Ectodermal cell (in vitro differentiated cells): ENCODE measurements at regions not wholly inside any gene's neighbourhood (a gene's known extent, or its start where the extent isn't known, plus 50 kb on each side); places are given as distances from the start of the nearest gene placed in this dataset.
"Not testable (repeated sequence)": the region's sequence is repeated elsewhere in the genome, so short reads cannot be mapped to it uniquely, and the experiment has no call there.

Experiments used
- H3K27ac ChIP-seq: 2 replicates; pipeline ENCODE4 v1.7.0; 2013; ENCODE audit warnings: mild to moderate bottlenecking, low read depth, low read length; ENCODE audit not compliant: insufficient read depth, poor library complexity, severe bottlenecking
- H3K27me3 ChIP-seq: 2 replicates; pipeline ENCODE4 v1.7.0; 2013; ENCODE audit warnings: mild to moderate bottlenecking, low read length; ENCODE audit not compliant: insufficient read depth, control insufficient read depth, poor library complexity, severe bottlenecking
- H3K36me3 ChIP-seq: one replicate; pipeline ENCODE4 v1.7.0; 2013; ENCODE audit warnings: low read length; ENCODE audit not compliant: control insufficient read depth, insufficient read depth
- H3K4me1 ChIP-seq: one replicate; pipeline ENCODE4 v1.7.0; 2013; ENCODE audit warnings: low read length; ENCODE audit not compliant: control insufficient read depth, insufficient read depth
- H3K4me3 ChIP-seq: 2 replicates; pipeline ENCODE4 v1.7.0; 2013; ENCODE audit warnings: low read depth, low read length, control low read depth; ENCODE audit not compliant: insufficient read depth
- H3K9me3 ChIP-seq: 2 replicates; pipeline ENCODE4 v1.7.0; 2013; ENCODE audit warnings: mild to moderate bottlenecking, low read length, moderate library complexity; ENCODE audit not compliant: control insufficient read depth
- WGBS, 2 experiments: methylation state at CpG; one replicate each; pipeline ENCODE4 v1.1.7; 2013; ENCODE audit warnings: missing lambda C conversion rate in 2 of 2; 5-methylcytosine and 5-hydroxymethylcytosine counted together

- Histone ChIP-seq H3K4me1 (no peaks in the 10 kb centered on the region), H3K27ac (no peak overlapping the region), H3K36me3 (no peaks in the 10 kb centered on the region), H3K4me3 (no peak overlapping the region), H3K27me3 (no peaks in the 10 kb centered on the region), H3K9me3 (no peaks in the 10 kb centered on the region)
- 93 to 95% methylated on average over 15 of the region's 15 CpGs for WGBS, 2 experiments
Observed at GRCh38 chr4:31259119-31259518, 539.0 kb downstream of the PCDH7 start.

DNA sequence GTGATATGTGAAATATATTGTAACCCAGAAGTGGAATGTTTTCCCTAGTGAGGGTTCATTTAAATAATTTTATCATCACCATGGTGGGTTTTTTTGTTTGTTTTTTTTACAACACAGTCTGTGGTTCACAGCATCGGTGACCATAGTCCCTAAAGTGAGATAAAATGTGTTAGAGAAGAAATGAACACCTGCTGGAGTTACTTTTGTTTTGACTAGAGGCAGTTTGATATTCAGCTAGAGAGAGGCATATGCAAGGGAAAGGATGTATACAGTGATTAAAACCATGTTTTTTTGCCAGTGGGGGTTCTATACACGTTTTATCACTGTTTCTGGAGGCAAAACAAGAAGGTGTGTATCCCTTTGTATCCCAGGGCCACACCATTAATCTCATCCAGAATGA, 541.5 kb downstream of the PCDH7 start:
- Histone ChIP-seq H3K9me3 (no peaks in the 10 kb centered on the region), H3K4me3 (no peak overlapping the region), H3K27ac (no peak overlapping the region), H3K4me1 (no peaks in the 10 kb centered on the region), H3K36me3 (no peaks in the 10 kb centered on the region), H3K27me3 (no peaks in the 10 kb centered on the region)
- WGBS, 2 experiments, result 75 to 82% methylated on average over 2 of the region's 2 CpGs

- 89 to 94% methylated on average over 4 of the region's 4 CpGs for WGBS, 2 experiments
- H3K9me3 ChIP-seq, H3K27ac ChIP-seq, H3K4me1 ChIP-seq, H3K36me3 ChIP-seq, H3K27me3 ChIP-seq, H3K4me3 ChIP-seq: not testable (repeated sequence)
Observed at GRCh38 chr4:31266094-31266493, 545.9 kb downstream of the PCDH7 start.

DNA sequence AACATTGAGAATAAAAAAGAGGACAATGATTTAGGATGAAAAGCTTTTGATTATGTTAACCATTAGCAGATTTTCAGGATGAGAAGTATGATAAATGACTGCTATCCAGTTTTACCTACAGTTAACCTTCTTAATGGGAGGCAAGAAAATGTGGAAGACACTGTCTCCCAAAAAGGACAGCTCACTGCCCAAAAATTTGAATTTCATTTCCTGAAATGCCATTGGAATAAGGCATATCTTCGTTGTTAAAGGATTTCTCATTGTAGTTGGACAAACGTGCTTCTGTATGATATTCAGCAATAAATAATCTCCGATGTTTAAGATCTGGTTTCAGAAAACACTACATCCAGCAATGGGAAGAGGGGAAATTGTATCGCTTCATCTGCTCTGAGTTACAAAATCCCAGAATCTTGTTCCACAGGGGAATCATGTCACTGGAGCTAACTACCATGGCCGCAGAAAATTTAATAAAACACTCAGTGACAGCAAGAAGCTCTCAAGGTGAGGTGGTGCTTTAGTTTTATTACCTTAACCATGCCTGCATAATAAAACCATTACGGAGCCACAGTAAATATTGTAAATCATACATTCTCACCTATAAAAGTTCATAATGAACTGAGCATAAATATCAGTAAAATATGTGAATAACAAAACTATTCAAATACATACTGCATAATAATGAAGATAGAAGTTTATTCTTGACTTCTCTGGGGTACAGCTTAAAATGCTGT, 552.3 kb downstream of the PCDH7 start:
- Histone ChIP-seq H3K27ac (no peak overlapping the region), H3K27me3 (no peaks in the 10 kb centered on the region), H3K4me1 (no peaks in the 10 kb centered on the region), H3K4me3 (no peak overlapping the region), H3K36me3 (no peaks in the 10 kb centered on the region), H3K9me3 (no peaks in the 10 kb centered on the region)
- 91 to 97% methylated on average over 5 of the region's 6 CpGs for WGBS, 2 experiments

GRCh38 chr4:31275906-31276305, 555.7 kb downstream of the PCDH7 start:
- Histone ChIP-seq H3K27me3 (no peaks in the 10 kb centered on the region), H3K4me1 (no peaks in the 10 kb centered on the region), H3K9me3 (no peaks in the 10 kb centered on the region), H3K36me3 (no peaks in the 10 kb centered on the region), H3K4me3 (no peak overlapping the region), H3K27ac (no peak overlapping the region)

GRCh38 chr4:31283679-31284078, 563.5 kb downstream of the PCDH7 start:
- no peak overlapping the region for H3K27ac ChIP-seq
- no peak overlapping the region for H3K4me3 ChIP-seq
- WGBS, 2 experiments, result 93 to 97% methylated on average over 3 to 4 of the region's 4 CpGs
- no peaks in the 10 kb centered on the region for H3K9me3 ChIP-seq
- no peaks in the 10 kb centered on the region for H3K4me1 ChIP-seq
- no peaks in the 10 kb centered on the region for H3K27me3 ChIP-seq
- no peaks in the 10 kb centered on the region for H3K36me3 ChIP-seq

- WGBS, 2 experiments, result 25 to 28% methylated on average over 2 to 3 of the region's 3 CpGs
- Histone ChIP-seq H3K27me3 (no peaks in the 10 kb centered on the region), H3K9me3 (no peaks in the 10 kb centered on the region), H3K36me3 (no peaks in the 10 kb centered on the region), H3K4me3 (no peak overlapping the region), H3K4me1 (no peaks in the 10 kb centered on the region), H3K27ac (no peak overlapping the region)
Observed at GRCh38 chr4:31290836-31291235, 570.7 kb downstream of the PCDH7 start.

- Histone ChIP-seq H3K4me3 (no peak overlapping the region), H3K27me3 (no peaks in the 10 kb centered on the region), H3K9me3 (no peaks in the 10 kb centered on the region), H3K36me3 (no peaks in the 10 kb centered on the region), H3K27ac (no peak overlapping the region), H3K4me1 (no peaks in the 10 kb centered on the region)
- WGBS, 2 experiments, result 33% methylated on average over 1 of the region's 1 CpG; no CpG with 5 or more reads in 1 of the 2 experiments
Observed at GRCh38 chr4:31291238-31291637, 571.1 kb downstream of the PCDH7 start.

GRCh38 chr4:31294655-31295480, 574.7 kb downstream of the PCDH7 start:
- no peaks in the 10 kb centered on the region for H3K36me3 ChIP-seq
- H3K4me1 ChIP-seq, result no peaks in the 10 kb centered on the region
- WGBS, 2 experiments, result 95 to 96% methylated on average over 5 to 7 of the region's 7 CpGs
- no peak overlapping the region for H3K4me3 ChIP-seq
- H3K9me3 ChIP-seq, result no peaks in the 10 kb centered on the region
- no peaks in the 10 kb centered on the region for H3K27me3 ChIP-seq
- no peak overlapping the region for H3K27ac ChIP-seq

DNA sequence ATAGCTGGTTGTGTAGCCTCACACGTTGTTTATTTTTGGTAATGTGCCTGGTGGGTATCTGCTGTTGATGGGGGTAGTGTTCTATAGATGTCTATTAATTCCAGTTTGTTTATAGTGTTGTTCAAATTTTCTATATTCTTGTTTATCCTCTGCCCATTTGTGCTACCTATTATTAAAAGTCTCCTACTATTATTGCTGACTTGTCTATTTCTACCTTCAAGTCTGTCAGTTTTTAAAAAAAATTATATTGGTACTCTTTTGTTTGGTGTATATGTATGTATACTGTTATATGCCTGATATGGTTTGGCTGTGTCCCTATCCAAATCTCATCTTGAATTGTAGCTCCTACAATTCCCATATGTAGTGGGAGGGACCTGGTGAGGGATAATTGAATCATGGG, 578.6 kb downstream of the PCDH7 start:
- WGBS, 2 experiments, result 83 to 100% methylated on average over 1 of the region's 1 CpG
- H3K36me3 ChIP-seq, result no peaks in the 10 kb centered on the region
- H3K27me3 ChIP-seq, result no peaks in the 10 kb centered on the region
- no peaks in the 10 kb centered on the region for H3K4me1 ChIP-seq
- H3K4me3 ChIP-seq, result no peak overlapping the region
- H3K27ac ChIP-seq, result no peak overlapping the region
- H3K9me3 ChIP-seq, result no peaks in the 10 kb centered on the region
